MCF 10A (cell line): ENCODE measurements at regions not wholly inside any gene's neighbourhood (a gene's known extent, or its start where the extent isn't known, plus 50 kb on each side); places are given as distances from the start of the nearest gene placed in this dataset.

Experiments
- BruUV-seq: library from RNA; stranded (reverse); fragments of 400-500 nt; replicated peaks from 2 replicates; lab custom pipeline; 2021; lab: Mats Ljungman, UMichigan
- CTCF ChIA-PET: fragments of 300-600 bp; sonication (Branson Sonifier 250); formaldehyde crosslinking; extraction: SDS; loops from one replicate; lab custom pipeline; 2021; ENCODE audit warnings: antibody characterized with exemption, inconsistent platforms; lab: Yijun Ruan, JAX
- POLR2A ChIA-PET: fragments of 300-600, 350-650 bp; sonication (Branson Sonifier 250); formaldehyde crosslinking; extraction: SDS; loops from one replicate; lab custom pipeline; 2020; ENCODE audit warnings: antibody characterized with exemption, inconsistent platforms; lab: Yijun Ruan, JAX
- DNase-seq: peaks from one replicate; pipeline ENCODE4 v3.0.0-alpha.2; 2018; ENCODE audit not compliant: unreplicated experiment
- H3K27ac Mint-ChIP-seq: one replicate; pipeline ENCODE4 v1.8.0; 2022; ENCODE audit warnings: mild to moderate bottlenecking, low read depth, mixed read lengths; ENCODE audit not compliant: unreplicated experiment
- H3K27me3 Mint-ChIP-seq: one replicate; pipeline ENCODE4 v1.8.0; 2022; ENCODE audit warnings: mixed read lengths; ENCODE audit not compliant: insufficient read depth, unreplicated experiment
- H3K36me3 Mint-ChIP-seq: one replicate; pipeline ENCODE4 v1.8.0; 2022; ENCODE audit warnings: mild to moderate bottlenecking, moderate library complexity, mixed read lengths; ENCODE audit not compliant: insufficient read depth, unreplicated experiment
- H3K4me1 Mint-ChIP-seq: one replicate; pipeline ENCODE4 v1.8.0; 2022; ENCODE audit warnings: mixed read lengths; ENCODE audit not compliant: insufficient read depth, unreplicated experiment
- H3K4me3 Mint-ChIP-seq: one replicate; pipeline ENCODE4 v1.8.0; 2022; ENCODE audit warnings: mild to moderate bottlenecking, moderate library complexity, mixed read lengths; ENCODE audit not compliant: unreplicated experiment
- H3K9me3 Mint-ChIP-seq: one replicate; pipeline ENCODE4 v1.8.0; 2022; ENCODE audit warnings: mixed read lengths; ENCODE audit not compliant: unreplicated experiment
- intact Hi-C: fragments of 100-400 bp; cut with micrococcal nuclease; formaldehyde crosslinking; loops from 2 replicates; pipeline ENCODE4 v1.14.1; 2022
- TF ChIP-seq, protein P1 (sequence below): fragments of 200-600 bp; IDR thresholded peaks from one replicate; pipeline ENCODE4 v1.8.0; 2022; ENCODE audit warnings: antibody characterized with exemption, mild to moderate bottlenecking; ENCODE audit not compliant: unreplicated experiment

GRCh38 chr4:129364747-129365452 lies 268.9 kb downstream of the C4orf33 start:
- no peak for DNase-seq
- H3K9me3 Mint-ChIP-seq: no peaks in the 10 kb centered on the region
- H3K36me3 Mint-ChIP-seq: no peaks in the 10 kb centered on the region
- no peak overlapping the region for H3K4me3 Mint-ChIP-seq
- H3K27ac Mint-ChIP-seq: no peak overlapping the region
- H3K27me3 Mint-ChIP-seq: no peaks in the 10 kb centered on the region
- intact Hi-C loops: loop anchor here (5.0 kb wide), 1 partner anchor 562 kb away; no protein-coding TSS in a partner anchor
- no TSS peak for BruUV-seq
- TF ChIP-seq, protein P1, sequence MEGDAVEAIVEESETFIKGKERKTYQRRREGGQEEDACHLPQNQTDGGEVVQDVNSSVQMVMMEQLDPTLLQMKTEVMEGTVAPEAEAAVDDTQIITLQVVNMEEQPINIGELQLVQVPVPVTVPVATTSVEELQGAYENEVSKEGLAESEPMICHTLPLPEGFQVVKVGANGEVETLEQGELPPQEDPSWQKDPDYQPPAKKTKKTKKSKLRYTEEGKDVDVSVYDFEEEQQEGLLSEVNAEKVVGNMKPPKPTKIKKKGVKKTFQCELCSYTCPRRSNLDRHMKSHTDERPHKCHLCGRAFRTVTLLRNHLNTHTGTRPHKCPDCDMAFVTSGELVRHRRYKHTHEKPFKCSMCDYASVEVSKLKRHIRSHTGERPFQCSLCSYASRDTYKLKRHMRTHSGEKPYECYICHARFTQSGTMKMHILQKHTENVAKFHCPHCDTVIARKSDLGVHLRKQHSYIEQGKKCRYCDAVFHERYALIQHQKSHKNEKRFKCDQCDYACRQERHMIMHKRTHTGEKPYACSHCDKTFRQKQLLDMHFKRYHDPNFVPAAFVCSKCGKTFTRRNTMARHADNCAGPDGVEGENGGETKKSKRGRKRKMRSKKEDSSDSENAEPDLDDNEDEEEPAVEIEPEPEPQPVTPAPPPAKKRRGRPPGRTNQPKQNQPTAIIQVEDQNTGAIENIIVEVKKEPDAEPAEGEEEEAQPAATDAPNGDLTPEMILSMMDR: no peak
- POLR2A ChIA-PET: no interaction called here
- CTCF ChIA-PET: interaction anchor here (0.6 to 9.0 kb wide), 6 partner anchors 9 to 276 kb away, joined by 3 to 110 read pairs (median 3); no protein-coding TSS in a partner anchor
- H3K4me1 Mint-ChIP-seq: no peaks in the 10 kb centered on the region

DNA sequence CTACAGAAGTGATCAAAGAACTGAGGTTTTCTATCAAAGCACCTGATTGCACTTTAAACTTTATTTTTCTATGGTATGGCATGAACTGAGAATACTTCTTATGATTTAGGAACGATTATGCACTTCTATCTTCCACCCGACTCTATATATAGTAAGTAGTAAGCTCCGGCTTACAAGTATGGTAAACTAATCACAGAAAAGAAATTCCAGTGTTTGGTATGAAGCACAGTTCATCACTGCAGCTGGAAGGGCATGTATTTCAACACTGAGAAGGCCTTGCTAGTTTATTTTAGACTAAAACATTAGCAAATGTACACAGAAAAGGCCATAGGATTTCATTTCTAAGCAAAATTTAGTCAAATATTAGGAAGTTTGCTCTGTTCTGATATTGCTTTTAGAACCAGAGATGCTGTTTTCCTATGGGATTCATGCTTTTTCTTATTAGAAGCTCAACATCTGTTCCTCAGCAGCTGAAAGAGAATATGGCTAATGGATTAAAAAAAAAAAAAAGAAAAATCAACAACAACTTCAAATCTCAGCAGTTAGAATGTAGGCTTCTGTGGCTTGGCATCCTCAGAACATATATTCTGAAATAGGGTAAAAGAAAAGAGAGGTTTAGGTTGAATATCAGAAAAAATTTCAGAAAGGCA lies 273.5 kb downstream of the C4orf33 start:
- Mint-ChIP-seq H3K9me3 (no peaks in the 10 kb centered on the region), H3K27ac (no peak overlapping the region), H3K4me1 (no peaks in the 10 kb centered on the region), H3K4me3 (no peak overlapping the region), H3K36me3 (no peaks in the 10 kb centered on the region), H3K27me3 (no peaks in the 10 kb centered on the region)
- TF ChIP-seq, protein P1: no peak
- DNase-seq: no peak
- no TSS peak for BruUV-seq
- ChIA-PET POLR2A (interaction anchor here (0.6 kb wide), 1 partner anchor 898 kb away, joined by 3 read pairs; no protein-coding TSS in a partner anchor), CTCF (no interaction called here)
- intact Hi-C loops: no loop called here

DNA sequence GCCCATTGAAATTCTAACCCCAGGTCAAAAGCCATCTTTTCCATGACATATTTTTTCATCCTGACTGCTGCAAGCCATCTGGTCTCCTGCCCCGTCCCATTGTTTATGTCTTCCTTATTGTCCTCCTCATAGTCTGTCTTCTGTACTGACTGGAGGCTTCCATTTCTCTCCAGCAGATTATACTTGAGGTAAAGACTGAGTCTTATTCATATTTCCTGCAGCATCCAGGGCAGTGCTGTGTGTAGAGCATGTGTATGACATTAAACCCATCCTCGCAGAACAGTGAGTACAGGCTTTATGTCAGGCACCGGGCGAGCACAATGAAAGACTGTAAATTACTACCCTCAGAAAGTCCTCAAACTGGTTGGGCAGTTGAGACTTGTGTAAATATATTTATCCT lies 275.1 kb downstream of the C4orf33 start:
- CTCF ChIA-PET: interaction anchor here (0.9 kb wide), 1 partner anchor 28 kb away, joined by 3 read pairs; no protein-coding TSS in a partner anchor
- Mint-ChIP-seq H3K36me3 (no peaks in the 10 kb centered on the region), H3K4me1 (no peaks in the 10 kb centered on the region)

GRCh38 chr4:129371926-129372325 lies 276.0 kb downstream of the C4orf33 start:
- ChIA-PET POLR2A (no interaction called here), CTCF (no interaction called here)
- Mint-ChIP-seq H3K4me3 (no peak overlapping the region), H3K27ac (no peak overlapping the region), H3K36me3 (no peaks in the 10 kb centered on the region), H3K27me3 (no peaks in the 10 kb centered on the region), H3K4me1 (peaks cover 5% of the 10 kb centered on the region), H3K9me3 (no peaks in the 10 kb centered on the region)
- DNase-seq: no peak
- TF ChIP-seq, protein P1: no peak
- no TSS peak for BruUV-seq
- intact Hi-C loops: no loop called here

More for the DNA sequence above, 275.1 kb downstream of the C4orf33 start:
- POLR2A ChIA-PET: no interaction called here
- DNase-seq: no peak
- intact Hi-C loops: no loop called here
- TF ChIP-seq, protein P1: no peak
- H3K27me3 Mint-ChIP-seq: no peaks in the 10 kb centered on the region
- no peaks in the 10 kb centered on the region for H3K9me3 Mint-ChIP-seq
- H3K27ac Mint-ChIP-seq: no peak overlapping the region
- no peak overlapping the region for H3K4me3 Mint-ChIP-seq
- BruUV-seq: no TSS peak
